Astrocyte (in vitro differentiated cells and primary cell): ENCODE measurements at regions not wholly inside any gene's neighbourhood (a gene's known extent, or its start where the extent isn't known, plus 50 kb on each side); places are given as distances from the start of the nearest gene placed in this dataset.

Source experiments
- EZH2 ChIP-seq: IDR thresholded peaks from 2 replicates; pipeline ENCODE4 v1.6.1; 2012; ENCODE audit warnings: mild to moderate bottlenecking, low read length, inconsistent platforms; ENCODE audit not compliant: insufficient read depth
- TF ChIP-seq, protein P1 (sequence below): IDR thresholded peaks from 2 replicates; pipeline ENCODE4 v1.5.1; 2011; ENCODE audit warnings: low read depth, mild to moderate bottlenecking, inconsistent platforms, low read length, moderate library complexity; ENCODE audit not compliant: insufficient read depth

GRCh38 chr12:17215759-17216570 is 610.0 kb upstream of the LMO3 start:
- TF ChIP-seq, protein P1, sequence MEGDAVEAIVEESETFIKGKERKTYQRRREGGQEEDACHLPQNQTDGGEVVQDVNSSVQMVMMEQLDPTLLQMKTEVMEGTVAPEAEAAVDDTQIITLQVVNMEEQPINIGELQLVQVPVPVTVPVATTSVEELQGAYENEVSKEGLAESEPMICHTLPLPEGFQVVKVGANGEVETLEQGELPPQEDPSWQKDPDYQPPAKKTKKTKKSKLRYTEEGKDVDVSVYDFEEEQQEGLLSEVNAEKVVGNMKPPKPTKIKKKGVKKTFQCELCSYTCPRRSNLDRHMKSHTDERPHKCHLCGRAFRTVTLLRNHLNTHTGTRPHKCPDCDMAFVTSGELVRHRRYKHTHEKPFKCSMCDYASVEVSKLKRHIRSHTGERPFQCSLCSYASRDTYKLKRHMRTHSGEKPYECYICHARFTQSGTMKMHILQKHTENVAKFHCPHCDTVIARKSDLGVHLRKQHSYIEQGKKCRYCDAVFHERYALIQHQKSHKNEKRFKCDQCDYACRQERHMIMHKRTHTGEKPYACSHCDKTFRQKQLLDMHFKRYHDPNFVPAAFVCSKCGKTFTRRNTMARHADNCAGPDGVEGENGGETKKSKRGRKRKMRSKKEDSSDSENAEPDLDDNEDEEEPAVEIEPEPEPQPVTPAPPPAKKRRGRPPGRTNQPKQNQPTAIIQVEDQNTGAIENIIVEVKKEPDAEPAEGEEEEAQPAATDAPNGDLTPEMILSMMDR, result no peak
- no peak for TF ChIP-seq EZH2
